Erythroblast (primary cell): ENCODE measurements at regions not wholly inside any gene's neighbourhood (a gene's known extent, or its start where the extent isn't known, plus 50 kb on each side); places are given as distances from the start of the nearest gene placed in this dataset.

ENCODE experiments used
- GATA1 ChIP-seq: IDR thresholded peaks from 2 replicates; pipeline ENCODE4 v1.6.1; 2011; ENCODE audit warnings: low read depth, mild to moderate bottlenecking, control low read depth, low read length, moderate library complexity
- POLR2A ChIP-seq: IDR thresholded peaks from 2 replicates; pipeline ENCODE4 v1.6.1; 2011; ENCODE audit warnings: mild to moderate bottlenecking, low read length

- no peak for TF ChIP-seq POLR2A
- TF ChIP-seq GATA1, result no peak
Measured at GRCh38 chr17:45703348-45703747, 80.8 kb upstream of the CRHR1 start.
